ENCODE measurements at regions not wholly inside any gene's neighbourhood (a gene's known extent, or its start where the extent isn't known, plus 50 kb on each side); places are given as distances from the start of the nearest gene placed in this dataset.

DNA sequence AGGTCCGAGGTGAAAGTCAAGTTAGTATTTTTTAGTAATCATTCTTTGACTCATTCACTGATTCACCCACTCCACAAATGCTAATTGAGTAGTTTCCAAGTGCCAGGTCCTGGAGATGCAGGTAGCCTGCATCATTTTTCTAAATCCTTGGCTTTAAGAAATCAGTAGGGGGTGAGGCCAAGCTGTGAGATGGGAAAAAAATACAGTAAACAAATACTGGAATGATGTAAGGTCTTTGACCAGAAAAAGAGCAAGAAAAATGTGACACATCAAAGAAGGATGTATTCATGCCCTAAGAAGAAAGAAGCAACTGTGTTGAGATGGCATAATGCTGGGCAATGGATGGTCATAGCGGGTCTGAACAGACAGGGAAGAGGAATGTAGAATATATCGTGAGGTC, 1386.6 kb downstream of the PCDH7 start:
- Histone ChIP-seq H4K91ac (ENCODE audit: low read length) (no peak overlapping the region), H3K9me3 (ENCODE audit: control insufficient read depth, low read length) (no peaks in the 10 kb centered on the region), H3K4ac (ENCODE audit: low read depth in 1 of 2, low read length in 2 of 2) (no peak overlapping the region), H3K4me3 (ENCODE audit: insufficient read depth in 1 of 2, low read depth in 1 of 2, low read length in 2 of 2) (no peak overlapping the region), H3K4me2 (ENCODE audit: low read length, poor library complexity, severe bottlenecking) (no peak overlapping the region), H3K36me3 (ENCODE audit: control insufficient read depth in 1 of 2, insufficient read depth in 2 of 2, low read depth in 1 of 2, low read length in 2 of 2) (no peaks in the 10 kb centered on the region), H3K27ac (ENCODE audit: low read length, poor library complexity, severe bottlenecking) (no peak overlapping the region), H2AK5ac (ENCODE audit: low read length, severe bottlenecking) (no peak overlapping the region), H2BK15ac (ENCODE audit: low read depth, poor library complexity, severe bottlenecking) (no peak overlapping the region), H2BK12ac (ENCODE audit: low read length in 2 of 2) (no peak overlapping the region), H4K8ac (ENCODE audit: low read length) (no peak overlapping the region), H3K79me1 (replicated peaks; ENCODE audit: low read length, poor library complexity, severe bottlenecking) (no peaks in the 10 kb centered on the region), H2BK120ac (ENCODE audit: low read depth, low read length) (no peak overlapping the region), H3K4me1 (ENCODE audit: control insufficient read depth, insufficient read depth, low read depth, low read length) (no peaks in the 10 kb centered on the region), H2BK5ac (ENCODE audit: low read depth, low read length, poor library complexity, severe bottlenecking) (no peak overlapping the region), H3K27me3 (ENCODE audit: control insufficient read depth in 1 of 2, insufficient read depth in 1 of 2, low read length in 2 of 2) (no peaks in the 10 kb centered on the region), H3K14ac (ENCODE audit: low read length in 2 of 2) (no peak overlapping the region), H3K23ac (ENCODE audit: low read length in 2 of 2) (no peak overlapping the region), H2AFZ (ENCODE audit: low read depth, low read length) (no peak overlapping the region), H3K18ac (ENCODE audit: low read depth in 1 of 2, low read length in 2 of 2) (no peak overlapping the region), H3K9ac (ENCODE audit: low read length) (no peak overlapping the region)
- WGBS = 75% methylated on average over 1 of the region's 3 CpGs
- no peak for DNase-seq

DNA sequence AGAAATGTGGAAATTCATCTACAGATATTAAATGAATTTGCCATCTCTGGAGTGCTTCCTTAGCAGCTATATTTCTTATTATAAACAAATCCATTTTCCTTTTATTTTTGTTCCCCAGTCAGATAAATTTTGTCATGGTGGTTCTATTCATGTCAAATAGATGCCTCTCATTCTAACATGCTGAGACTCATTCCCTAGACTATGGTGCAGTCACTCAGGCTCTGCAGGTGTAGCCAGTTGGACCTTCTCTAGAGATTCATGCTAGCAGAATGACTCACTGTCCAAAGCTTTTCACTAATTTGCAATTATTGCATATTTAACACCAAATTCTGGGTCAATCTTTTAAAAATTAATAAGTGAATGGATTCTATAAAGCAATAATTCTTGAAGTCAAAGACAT, 1392.7 kb downstream of the PCDH7 start:
- H2BK12ac ChIP-seq (ENCODE audit: low read length in 2 of 2) = no peak overlapping the region
- H2AK5ac ChIP-seq (ENCODE audit: low read length, severe bottlenecking) = no peak overlapping the region
- no peak overlapping the region for H3K27ac ChIP-seq (ENCODE audit: low read length, poor library complexity, severe bottlenecking)
- H3K4me1 ChIP-seq (ENCODE audit: control insufficient read depth, insufficient read depth, low read depth, low read length) = no peaks in the 10 kb centered on the region
- H3K14ac ChIP-seq (ENCODE audit: low read length in 2 of 2) = no peak overlapping the region
- H3K36me3 ChIP-seq (ENCODE audit: control insufficient read depth in 1 of 2, insufficient read depth in 2 of 2, low read depth in 1 of 2, low read length in 2 of 2) = no peaks in the 10 kb centered on the region
- no peak overlapping the region for H2BK120ac ChIP-seq (ENCODE audit: low read depth, low read length)
- DNase-seq = no peak
- H4K8ac ChIP-seq (ENCODE audit: low read length) = no peak overlapping the region
- no peaks in the 10 kb centered on the region for H3K27me3 ChIP-seq (ENCODE audit: control insufficient read depth in 1 of 2, insufficient read depth in 1 of 2, low read length in 2 of 2)
- H3K4me2 ChIP-seq (ENCODE audit: low read length, poor library complexity, severe bottlenecking) = no peak overlapping the region
- no peak overlapping the region for H2AFZ ChIP-seq (ENCODE audit: low read depth, low read length)
- no peak overlapping the region for H2BK5ac ChIP-seq (ENCODE audit: low read depth, low read length, poor library complexity, severe bottlenecking)
- no peaks in the 10 kb centered on the region for H3K79me1 ChIP-seq (replicated peaks; ENCODE audit: low read length, poor library complexity, severe bottlenecking)
- no peak overlapping the region for H2BK15ac ChIP-seq (ENCODE audit: low read depth, poor library complexity, severe bottlenecking)
- no peak overlapping the region for H4K91ac ChIP-seq (ENCODE audit: low read length)
- H3K18ac ChIP-seq (ENCODE audit: low read depth in 1 of 2, low read length in 2 of 2) = no peak overlapping the region
- no peak overlapping the region for H3K4ac ChIP-seq (ENCODE audit: low read depth in 1 of 2, low read length in 2 of 2)
- no peaks in the 10 kb centered on the region for H3K9me3 ChIP-seq (ENCODE audit: control insufficient read depth, low read length)
- H3K4me3 ChIP-seq (ENCODE audit: insufficient read depth in 1 of 2, low read depth in 1 of 2, low read length in 2 of 2) = no peak overlapping the region
- H3K23ac ChIP-seq (ENCODE audit: low read length in 2 of 2) = no peak overlapping the region
- no peak overlapping the region for H3K9ac ChIP-seq (ENCODE audit: low read length)

DNA sequence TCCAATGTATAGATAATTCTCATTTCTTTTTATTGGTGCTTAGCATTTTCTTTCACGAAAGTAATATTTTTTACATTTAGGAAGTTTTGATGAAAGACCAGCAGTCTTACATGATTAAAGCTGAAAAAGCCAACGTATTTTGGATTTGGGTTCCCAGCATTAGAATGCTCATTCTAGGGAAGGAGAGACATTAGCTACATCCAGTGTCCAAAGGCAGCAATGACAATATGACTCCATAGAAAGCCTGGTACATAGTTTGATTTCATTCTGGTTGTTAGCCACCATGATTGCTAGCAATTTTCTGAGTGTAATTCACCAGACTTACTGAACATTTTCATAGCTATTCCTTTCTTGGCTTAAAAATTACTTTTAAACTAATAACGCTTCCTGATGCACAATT, 1397.5 kb downstream of the PCDH7 start:
- 88% methylated on average over 2 of the region's 3 CpGs for WGBS
- H3K4me3 ChIP-seq (ENCODE audit: insufficient read depth in 1 of 2, low read depth in 1 of 2, low read length in 2 of 2) = no peak overlapping the region

DNA sequence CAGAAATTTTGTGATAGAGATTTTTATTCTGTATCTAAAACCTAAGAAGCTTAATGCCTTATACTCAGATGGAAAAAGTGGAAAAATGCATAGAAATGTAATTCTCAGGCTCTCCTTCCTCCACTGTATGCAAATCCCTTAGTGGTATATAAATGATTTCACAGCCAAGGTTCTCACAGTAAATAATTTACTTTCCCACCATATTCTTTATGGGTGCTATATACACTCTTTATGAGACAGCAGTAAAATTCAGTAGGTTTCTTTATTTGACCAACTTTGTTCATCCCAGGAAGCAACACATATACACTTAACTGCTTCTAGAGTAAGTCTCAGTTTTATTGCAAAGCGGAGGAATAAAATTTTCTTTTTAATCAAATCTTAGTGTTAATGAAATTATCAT, 1399.7 kb downstream of the PCDH7 start:
- no peak overlapping the region for H3K23ac ChIP-seq (ENCODE audit: low read length in 2 of 2)
- no peak overlapping the region for H2BK5ac ChIP-seq (ENCODE audit: low read depth, low read length, poor library complexity, severe bottlenecking)
- no peak overlapping the region for H2BK15ac ChIP-seq (ENCODE audit: low read depth, poor library complexity, severe bottlenecking)
- H2BK120ac ChIP-seq (ENCODE audit: low read depth, low read length) = no peak overlapping the region
- no peak overlapping the region for H2BK12ac ChIP-seq (ENCODE audit: low read length in 2 of 2)
- no peak overlapping the region for H3K9ac ChIP-seq (ENCODE audit: low read length)
- no peak overlapping the region for H3K14ac ChIP-seq (ENCODE audit: low read length in 2 of 2)
- no peak overlapping the region for H3K4ac ChIP-seq (ENCODE audit: low read depth in 1 of 2, low read length in 2 of 2)
- H3K27me3 ChIP-seq (ENCODE audit: control insufficient read depth in 1 of 2, insufficient read depth in 1 of 2, low read length in 2 of 2) = no peaks in the 10 kb centered on the region
- DNase-seq = no peak
- no peak overlapping the region for H3K18ac ChIP-seq (ENCODE audit: low read depth in 1 of 2, low read length in 2 of 2)
- no peak overlapping the region for H4K8ac ChIP-seq (ENCODE audit: low read length)
- no peak overlapping the region for H2AFZ ChIP-seq (ENCODE audit: low read depth, low read length)
- no peaks in the 10 kb centered on the region for H3K36me3 ChIP-seq (ENCODE audit: control insufficient read depth in 1 of 2, insufficient read depth in 2 of 2, low read depth in 1 of 2, low read length in 2 of 2)
- no peak overlapping the region for H3K4me2 ChIP-seq (ENCODE audit: low read length, poor library complexity, severe bottlenecking)
- no CpG with 5 or more reads among the region's 1 CpG for WGBS
- no peaks in the 10 kb centered on the region for H3K79me1 ChIP-seq (replicated peaks; ENCODE audit: low read length, poor library complexity, severe bottlenecking)
- no peak overlapping the region for H2AK5ac ChIP-seq (ENCODE audit: low read length, severe bottlenecking)
- H4K91ac ChIP-seq (ENCODE audit: low read length) = no peak overlapping the region
- no peaks in the 10 kb centered on the region for H3K9me3 ChIP-seq (ENCODE audit: control insufficient read depth, low read length)
- no peaks in the 10 kb centered on the region for H3K4me1 ChIP-seq (ENCODE audit: control insufficient read depth, insufficient read depth, low read depth, low read length)
- H3K4me3 ChIP-seq (ENCODE audit: insufficient read depth in 1 of 2, low read depth in 1 of 2, low read length in 2 of 2) = no peak overlapping the region
- H3K27ac ChIP-seq (ENCODE audit: low read length, poor library complexity, severe bottlenecking) = no peak overlapping the region

More for the DNA sequence above, 1397.5 kb downstream of the PCDH7 start:
- H3K27ac ChIP-seq (ENCODE audit: low read length, poor library complexity, severe bottlenecking) = no peak overlapping the region
- H3K23ac ChIP-seq (ENCODE audit: low read length in 2 of 2) = no peak overlapping the region
- H3K9ac ChIP-seq (ENCODE audit: low read length) = no peak overlapping the region
- H2AK5ac ChIP-seq (ENCODE audit: low read length, severe bottlenecking) = no peak overlapping the region
- H2AFZ ChIP-seq (ENCODE audit: low read depth, low read length) = no peak overlapping the region
- no peak overlapping the region for H3K14ac ChIP-seq (ENCODE audit: low read length in 2 of 2)
- no peak for DNase-seq
- no peak overlapping the region for H2BK15ac ChIP-seq (ENCODE audit: low read depth, poor library complexity, severe bottlenecking)
- H3K18ac ChIP-seq (ENCODE audit: low read depth in 1 of 2, low read length in 2 of 2) = no peak overlapping the region
- no peaks in the 10 kb centered on the region for H3K79me1 ChIP-seq (replicated peaks; ENCODE audit: low read length, poor library complexity, severe bottlenecking)
- H2BK5ac ChIP-seq (ENCODE audit: low read depth, low read length, poor library complexity, severe bottlenecking) = no peak overlapping the region
- H3K27me3 ChIP-seq (ENCODE audit: control insufficient read depth in 1 of 2, insufficient read depth in 1 of 2, low read length in 2 of 2) = no peaks in the 10 kb centered on the region
- no peaks in the 10 kb centered on the region for H3K4me1 ChIP-seq (ENCODE audit: control insufficient read depth, insufficient read depth, low read depth, low read length)
- no peak overlapping the region for H4K8ac ChIP-seq (ENCODE audit: low read length)
- no peak overlapping the region for H3K4ac ChIP-seq (ENCODE audit: low read depth in 1 of 2, low read length in 2 of 2)
- H2BK120ac ChIP-seq (ENCODE audit: low read depth, low read length) = no peak overlapping the region
- H3K36me3 ChIP-seq (ENCODE audit: control insufficient read depth in 1 of 2, insufficient read depth in 2 of 2, low read depth in 1 of 2, low read length in 2 of 2) = no peaks in the 10 kb centered on the region
- no peak overlapping the region for H4K91ac ChIP-seq (ENCODE audit: low read length)
- no peak overlapping the region for H3K4me2 ChIP-seq (ENCODE audit: low read length, poor library complexity, severe bottlenecking)
- no peak overlapping the region for H2BK12ac ChIP-seq (ENCODE audit: low read length in 2 of 2)
- no peaks in the 10 kb centered on the region for H3K9me3 ChIP-seq (ENCODE audit: control insufficient read depth, low read length)
